ENCODE measurements at regions not wholly inside any gene's neighbourhood (a gene's known extent, or its start where the extent isn't known, plus 50 kb on each side); places are given as distances from the start of the nearest gene placed in this dataset.

DNA sequence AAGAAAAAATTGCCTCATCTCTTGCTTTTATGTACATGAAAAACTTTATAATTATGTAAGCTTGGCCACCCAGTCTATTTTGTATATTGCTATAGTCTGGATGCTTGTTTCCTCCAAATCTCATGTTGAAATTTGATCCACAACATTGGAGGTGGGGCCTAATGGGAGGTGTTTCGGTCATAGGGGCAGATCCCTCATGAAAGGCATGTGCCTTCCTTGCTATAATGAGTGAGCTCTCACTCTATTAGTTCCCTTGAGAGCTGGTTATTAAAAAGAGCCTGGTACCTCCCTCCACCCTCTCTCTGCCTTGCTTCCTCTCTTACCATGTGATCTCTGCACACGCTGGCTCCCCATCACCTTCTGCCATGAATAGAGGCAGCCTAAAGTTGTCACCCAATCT is 1005.1 kb downstream of the PCDH9 start:
- in situ Hi-C loops (cut with MboI; ENCODE audit: low sequenced_read_pairs), result no loop called here
- POLR2A ChIA-PET (ENCODE audit: unreplicated experiment), result no interaction called here

More for the DNA sequence above, 1005.1 kb downstream of the PCDH9 start:
- no peak overlapping the region for H4K8ac ChIP-seq (ENCODE audit: low read depth in 2 of 2, low read length in 2 of 2)
- H3K27ac ChIP-seq (ENCODE audit: insufficient read depth, low read length), result no peak overlapping the region
- H3K9me1 ChIP-seq (ENCODE audit: insufficient read depth, low read length), result no peaks in the 10 kb centered on the region
- no peaks in the 10 kb centered on the region for H3K4me1 ChIP-seq (ENCODE audit: control insufficient read depth, insufficient read depth, low read length)
- no peak overlapping the region for H2BK15ac ChIP-seq (ENCODE audit: low read depth, low read length)
- DNase-seq (no peak), ATAC-seq (ENCODE audit: low read depth) (no peak)
- TF ChIP-seq MAZ (IDR thresholded peaks at IDR 0.05; ENCODE audit: borderline replicate concordance, low read depth, low read length), result no peak
- TF ChIP-seq CEBPB (IDR thresholded peaks at IDR 0.05; ENCODE audit: low read depth, low read length), result no peak
- TF ChIP-seq POLR2A (IDR thresholded peaks at IDR 0.05; ENCODE audit: low read depth, low read length), result no peak
- TF ChIP-seq SMC3 (IDR thresholded peaks at IDR 0.05; ENCODE audit: low read depth, low read length), result no peak
- no peak for TF ChIP-seq CHD1 (IDR thresholded peaks at IDR 0.05; ENCODE audit: low read depth, low read length)
- TF ChIP-seq USF2 (IDR thresholded peaks at IDR 0.05; ENCODE audit: low read depth, low read length), result no peak
- no peak for TF ChIP-seq BHLHE40 (IDR thresholded peaks at IDR 0.05; ENCODE audit: low read depth, low read length)
- TF ChIP-seq NFE2L2 (IDR thresholded peaks at IDR 0.05; ENCODE audit: low read depth, low read length), result no peak
- TF ChIP-seq RFX5 (IDR thresholded peaks at IDR 0.05; ENCODE audit: low read depth, low read length), result no peak
- no peak for TF ChIP-seq MXI1 (IDR thresholded peaks at IDR 0.05; ENCODE audit: borderline replicate concordance, low read depth, low read length)
- no peak for TF ChIP-seq RCOR1 (IDR thresholded peaks at IDR 0.05; ENCODE audit: insufficient replicate concordance, low read length)
- TF ChIP-seq, protein P1, sequence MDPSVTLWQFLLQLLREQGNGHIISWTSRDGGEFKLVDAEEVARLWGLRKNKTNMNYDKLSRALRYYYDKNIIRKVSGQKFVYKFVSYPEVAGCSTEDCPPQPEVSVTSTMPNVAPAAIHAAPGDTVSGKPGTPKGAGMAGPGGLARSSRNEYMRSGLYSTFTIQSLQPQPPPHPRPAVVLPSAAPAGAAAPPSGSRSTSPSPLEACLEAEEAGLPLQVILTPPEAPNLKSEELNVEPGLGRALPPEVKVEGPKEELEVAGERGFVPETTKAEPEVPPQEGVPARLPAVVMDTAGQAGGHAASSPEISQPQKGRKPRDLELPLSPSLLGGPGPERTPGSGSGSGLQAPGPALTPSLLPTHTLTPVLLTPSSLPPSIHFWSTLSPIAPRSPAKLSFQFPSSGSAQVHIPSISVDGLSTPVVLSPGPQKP (IDR thresholded peaks at IDR 0.05; ENCODE audit: borderline replicate concordance, low read depth, low read length), result no peak
- TF ChIP-seq MAFK (IDR thresholded peaks at IDR 0.05; ENCODE audit: low read depth, low read length), result no peak
- TF ChIP-seq RAD21 (IDR thresholded peaks at IDR 0.05; ENCODE audit: low read length), result no peak
- no peak for TF ChIP-seq FOS (IDR thresholded peaks at IDR 0.05; ENCODE audit: low read depth, low read length)
- TF ChIP-seq, protein P2, sequence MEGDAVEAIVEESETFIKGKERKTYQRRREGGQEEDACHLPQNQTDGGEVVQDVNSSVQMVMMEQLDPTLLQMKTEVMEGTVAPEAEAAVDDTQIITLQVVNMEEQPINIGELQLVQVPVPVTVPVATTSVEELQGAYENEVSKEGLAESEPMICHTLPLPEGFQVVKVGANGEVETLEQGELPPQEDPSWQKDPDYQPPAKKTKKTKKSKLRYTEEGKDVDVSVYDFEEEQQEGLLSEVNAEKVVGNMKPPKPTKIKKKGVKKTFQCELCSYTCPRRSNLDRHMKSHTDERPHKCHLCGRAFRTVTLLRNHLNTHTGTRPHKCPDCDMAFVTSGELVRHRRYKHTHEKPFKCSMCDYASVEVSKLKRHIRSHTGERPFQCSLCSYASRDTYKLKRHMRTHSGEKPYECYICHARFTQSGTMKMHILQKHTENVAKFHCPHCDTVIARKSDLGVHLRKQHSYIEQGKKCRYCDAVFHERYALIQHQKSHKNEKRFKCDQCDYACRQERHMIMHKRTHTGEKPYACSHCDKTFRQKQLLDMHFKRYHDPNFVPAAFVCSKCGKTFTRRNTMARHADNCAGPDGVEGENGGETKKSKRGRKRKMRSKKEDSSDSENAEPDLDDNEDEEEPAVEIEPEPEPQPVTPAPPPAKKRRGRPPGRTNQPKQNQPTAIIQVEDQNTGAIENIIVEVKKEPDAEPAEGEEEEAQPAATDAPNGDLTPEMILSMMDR (conservative IDR thresholded peaks at IDR 0.05; ENCODE audit: low read depth, low read length), result no peak
- H3K4me3 ChIP-seq (ENCODE audit: insufficient read depth, low read depth, low read length), result no peak overlapping the region
- H3K9me3 ChIP-seq (ENCODE audit: control insufficient read depth, insufficient read depth, low read length), result no peaks in the 10 kb centered on the region
- no peaks in the 10 kb centered on the region for H3K27me3 ChIP-seq (ENCODE audit: control insufficient read depth, insufficient read depth, low read length)
- no peak overlapping the region for H3K23ac ChIP-seq (ENCODE audit: low read depth, low read length)
- no peak overlapping the region for H2BK20ac ChIP-seq (ENCODE audit: low read depth, low read length)
- H2AK9ac ChIP-seq (replicated peaks; ENCODE audit: low read depth, low read length, poor library complexity), result no peak overlapping the region
- no peak overlapping the region for H3K4me2 ChIP-seq (ENCODE audit: low read depth, low read length)
- H2AK5ac ChIP-seq (ENCODE audit: low read depth, low read length), result no peak overlapping the region
- H3K18ac ChIP-seq (ENCODE audit: low read depth, low read length), result no peak overlapping the region
- no peak overlapping the region for H4K5ac ChIP-seq (ENCODE audit: low read depth, low read length)
- H4K91ac ChIP-seq (ENCODE audit: insufficient read depth, low read depth, low read length), result no peak overlapping the region
- BruUV-seq (replicated peaks), result no TSS peak
- intact Hi-C loops (cut with micrococcal nuclease), result no loop called here
- no peak overlapping the region for H2BK120ac ChIP-seq (ENCODE audit: low read depth, low read length)
- H3K14ac ChIP-seq (replicated peaks; ENCODE audit: low read depth, low read length), result no peak overlapping the region
- H3K4ac ChIP-seq (ENCODE audit: low read depth, low read length), result no peak overlapping the region
- no peaks in the 10 kb centered on the region for H3K36me3 ChIP-seq (ENCODE audit: control insufficient read depth, insufficient read depth, low read length)
- no peak overlapping the region for H3K9ac ChIP-seq (ENCODE audit: low read depth, low read length)
- H4K20me1 ChIP-seq (ENCODE audit: insufficient read depth, low read length), result no peaks in the 10 kb centered on the region
- no peaks in the 10 kb centered on the region for H3K79me1 ChIP-seq (ENCODE audit: low read depth in 1 of 2, low read length in 2 of 2)
- CTCF ChIA-PET, result interaction anchor here (0.9 kb wide), 1 partner anchor 276 kb away, joined by 4 read pairs; no protein-coding TSS in a partner anchor
- no peak overlapping the region for H3K56ac ChIP-seq (ENCODE audit: extremely low read depth, insufficient read depth, low read length)
- no peak overlapping the region for H2BK5ac ChIP-seq (ENCODE audit: low read depth, low read length, poor library complexity, severe bottlenecking)
- 86% methylated on average over 1 of the region's 2 CpGs; no CpG with 5 or more reads in 1 of the 2 experiments for WGBS, 2 experiments (ENCODE audit: extremely low coverage in 2 of 2, insufficient read length in 1 of 2)
- dilution Hi-C loops (cut with HindIII; ENCODE audit: low sequenced_read_pairs, unreplicated experiment), result no loop called here
- no peak overlapping the region for H2AFZ ChIP-seq (replicated peaks; ENCODE audit: low read length, poor library complexity)
